PFSK-1 (cell line): ENCODE measurements at regions not wholly inside any gene's neighbourhood (a gene's known extent, or its start where the extent isn't known, plus 50 kb on each side); places are given as distances from the start of the nearest gene placed in this dataset.

Experiments used
- POLR2AphosphoS5 ChIP-seq: IDR thresholded peaks from 2 replicates; pipeline ENCODE4 v1.6.1; 2012; ENCODE audit warnings: low read depth, mild to moderate bottlenecking, control low read depth, low read length, moderate library complexity
- SIN3A ChIP-seq: IDR thresholded peaks from 2 replicates; pipeline ENCODE4 v1.6.1; 2012; ENCODE audit warnings: mild to moderate bottlenecking, low read length, moderate library complexity, borderline replicate concordance; ENCODE audit not compliant: insufficient read depth
- TF ChIP-seq, protein P1 (sequence below), 2 experiments: IDR thresholded peaks; 2 replicates each; pipeline versions ENCODE4 v1.6.1 to v1.8.0; 2011 to 2012; ENCODE audit warnings: low read depth in 2 of 2, low read length in 2 of 2, control low read depth in 1 of 2, inconsistent platforms in 1 of 2, mild to moderate bottlenecking in 1 of 2, moderate library complexity in 1 of 2; ENCODE audit not compliant: insufficient read depth in 1 of 2

DNA sequence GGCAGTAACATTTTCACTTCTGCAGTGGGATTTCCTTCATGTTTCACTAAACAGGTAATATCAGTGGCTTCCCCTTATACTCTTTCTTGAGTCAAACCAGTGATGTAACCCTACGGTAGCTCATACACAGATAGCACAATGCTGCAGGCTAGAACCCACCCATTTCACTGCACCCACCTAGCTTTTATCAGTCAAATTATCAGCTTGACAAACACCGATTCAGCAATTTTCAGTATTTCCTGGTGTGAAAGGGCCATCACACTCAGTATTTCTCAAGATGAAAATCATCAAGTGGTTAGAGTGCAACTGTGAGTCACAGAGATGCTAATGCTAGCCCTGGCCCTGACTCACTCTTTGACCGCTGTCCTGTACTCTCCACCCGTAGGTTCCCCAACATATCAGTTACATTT lies 242.3 kb upstream of the PTGER4 start:
- TF ChIP-seq SIN3A (no peak), POLR2AphosphoS5 (no peak)
- TF ChIP-seq, protein P1, sequence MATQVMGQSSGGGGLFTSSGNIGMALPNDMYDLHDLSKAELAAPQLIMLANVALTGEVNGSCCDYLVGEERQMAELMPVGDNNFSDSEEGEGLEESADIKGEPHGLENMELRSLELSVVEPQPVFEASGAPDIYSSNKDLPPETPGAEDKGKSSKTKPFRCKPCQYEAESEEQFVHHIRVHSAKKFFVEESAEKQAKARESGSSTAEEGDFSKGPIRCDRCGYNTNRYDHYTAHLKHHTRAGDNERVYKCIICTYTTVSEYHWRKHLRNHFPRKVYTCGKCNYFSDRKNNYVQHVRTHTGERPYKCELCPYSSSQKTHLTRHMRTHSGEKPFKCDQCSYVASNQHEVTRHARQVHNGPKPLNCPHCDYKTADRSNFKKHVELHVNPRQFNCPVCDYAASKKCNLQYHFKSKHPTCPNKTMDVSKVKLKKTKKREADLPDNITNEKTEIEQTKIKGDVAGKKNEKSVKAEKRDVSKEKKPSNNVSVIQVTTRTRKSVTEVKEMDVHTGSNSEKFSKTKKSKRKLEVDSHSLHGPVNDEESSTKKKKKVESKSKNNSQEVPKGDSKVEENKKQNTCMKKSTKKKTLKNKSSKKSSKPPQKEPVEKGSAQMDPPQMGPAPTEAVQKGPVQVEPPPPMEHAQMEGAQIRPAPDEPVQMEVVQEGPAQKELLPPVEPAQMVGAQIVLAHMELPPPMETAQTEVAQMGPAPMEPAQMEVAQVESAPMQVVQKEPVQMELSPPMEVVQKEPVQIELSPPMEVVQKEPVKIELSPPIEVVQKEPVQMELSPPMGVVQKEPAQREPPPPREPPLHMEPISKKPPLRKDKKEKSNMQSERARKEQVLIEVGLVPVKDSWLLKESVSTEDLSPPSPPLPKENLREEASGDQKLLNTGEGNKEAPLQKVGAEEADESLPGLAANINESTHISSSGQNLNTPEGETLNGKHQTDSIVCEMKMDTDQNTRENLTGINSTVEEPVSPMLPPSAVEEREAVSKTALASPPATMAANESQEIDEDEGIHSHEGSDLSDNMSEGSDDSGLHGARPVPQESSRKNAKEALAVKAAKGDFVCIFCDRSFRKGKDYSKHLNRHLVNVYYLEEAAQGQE (IDR thresholded peaks at IDR 0.05; ENCODE audit: insufficient read depth in 1 of 2, low read depth in 2 of 2, low read length in 2 of 2): no peak
